ACHN (cell line): ENCODE measurements at regions not wholly inside any gene's neighbourhood (a gene's known extent, or its start where the extent isn't known, plus 50 kb on each side); places are given as distances from the start of the nearest gene placed in this dataset.
"Not testable (repeated sequence)": the region's sequence is repeated elsewhere in the genome, so short reads cannot be mapped to it uniquely, and the experiment has no call there.

Experiments used
- DNase-seq: peaks from one replicate; pipeline ENCODE4 v3.0.0-alpha.2; 2015
- in situ Hi-C: cut with HindIII; loops from 2 replicates; pipeline ENCODE4 v1.10.0; 2017; ENCODE audit warnings: low sequenced_read_pairs, low pct_ligation_motif_present, low pct_unique_long_range_greater_than_20kb

DNA sequence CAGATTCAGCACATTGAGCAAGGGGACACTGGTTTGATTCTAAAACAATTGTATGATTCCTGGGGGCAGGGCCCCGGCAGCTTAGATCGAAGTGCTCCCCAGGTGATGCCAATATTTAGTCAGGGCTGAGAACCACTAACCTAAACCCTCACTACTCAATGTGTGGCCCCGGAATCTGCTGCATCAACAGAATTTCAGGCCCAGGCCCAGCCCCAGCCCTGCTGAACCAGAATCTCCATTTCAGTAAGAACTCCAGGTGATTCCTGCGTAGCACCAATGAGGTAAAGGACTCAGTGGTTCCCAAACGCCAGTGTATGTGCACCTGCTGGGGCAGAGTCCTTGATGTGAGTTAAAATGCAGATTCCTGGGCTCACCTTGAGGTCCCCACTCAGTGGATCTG is 152.8 kb upstream of the KCNG1 start:
- in situ Hi-C loops = no loop called here
- no peak for DNase-seq

- in situ Hi-C loops = no loop called here
- DNase-seq = no peak
Measured at GRCh38 chr20:51175156-51175555, 152.2 kb upstream of the KCNG1 start.

GRCh38 chr20:51174536-51174935 is 151.6 kb upstream of the KCNG1 start:
- in situ Hi-C loops = no loop called here
- DNase-seq = no peak

DNA sequence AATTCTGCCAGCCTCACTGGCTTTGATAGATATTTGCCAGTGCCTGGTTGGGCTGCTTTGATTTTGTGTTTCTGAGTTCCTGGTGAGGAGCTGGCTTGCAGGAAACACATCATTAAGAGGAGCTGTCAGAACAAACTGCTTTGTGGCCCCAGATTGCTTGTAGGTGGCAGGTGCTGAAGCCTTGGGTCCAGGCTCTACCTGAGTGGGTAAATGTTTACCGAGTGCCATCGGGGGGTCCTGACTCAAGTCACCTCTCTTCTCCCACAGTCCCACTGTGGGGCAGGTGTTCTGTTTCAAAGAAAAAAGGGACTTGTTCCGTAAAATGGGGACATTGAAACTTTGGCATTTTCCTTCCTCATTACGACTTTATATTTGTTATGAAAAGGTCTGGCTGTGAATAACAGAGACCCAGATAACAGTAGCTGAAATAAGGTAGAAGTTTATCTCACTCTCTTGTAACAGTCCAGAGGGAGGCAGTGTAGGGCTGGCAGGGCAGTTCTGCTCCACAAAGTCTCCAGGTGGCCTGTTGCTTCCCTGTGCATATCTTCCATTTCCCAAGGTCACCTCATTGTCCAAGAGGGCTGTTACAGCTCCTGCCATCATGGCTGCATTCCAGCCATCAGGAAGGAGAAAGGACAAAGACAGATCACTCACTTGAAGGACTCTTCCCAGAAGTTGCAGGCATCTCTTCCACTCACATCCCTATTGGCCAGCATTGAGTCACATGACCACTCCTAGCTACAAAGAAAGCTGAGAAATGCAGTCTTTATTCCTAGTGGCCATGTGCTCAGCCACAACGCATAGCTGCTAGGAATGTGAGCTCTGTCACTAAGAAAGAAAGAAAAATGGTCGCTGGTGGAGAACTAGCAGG is 149.9 kb upstream of the KCNG1 start:
- DNase-seq = no peak
- in situ Hi-C loops = no loop called here

DNA sequence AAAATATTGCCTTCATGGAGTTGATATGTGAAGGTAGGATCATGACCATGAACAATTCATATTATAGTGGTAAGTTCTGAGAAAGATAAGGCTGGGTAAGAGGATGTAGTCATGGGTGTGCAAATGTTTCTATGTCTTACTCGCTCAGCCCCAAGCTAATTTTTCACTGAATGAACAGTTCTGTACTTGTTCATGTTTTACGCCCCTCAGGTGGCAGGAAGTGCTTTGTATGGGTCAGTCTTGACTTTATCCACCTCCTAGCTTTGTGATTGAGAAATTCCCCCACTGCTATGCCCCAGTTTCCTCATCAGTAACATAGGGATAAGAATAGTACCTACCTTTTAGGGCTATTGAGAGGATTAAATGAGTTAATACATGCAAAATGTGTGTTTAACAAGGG is 148.2 kb upstream of the KCNG1 start:
- in situ Hi-C loops = no loop called here
- DNase-seq = no peak

- no peak for DNase-seq
- in situ Hi-C loops = no loop called here
Measured at GRCh38 chr20:51169813-51170212, 146.9 kb upstream of the KCNG1 start.

- in situ Hi-C loops, DNase-seq: not testable (repeated sequence)
Measured at GRCh38 chr20:51167911-51168310, 145.0 kb upstream of the KCNG1 start.

DNA sequence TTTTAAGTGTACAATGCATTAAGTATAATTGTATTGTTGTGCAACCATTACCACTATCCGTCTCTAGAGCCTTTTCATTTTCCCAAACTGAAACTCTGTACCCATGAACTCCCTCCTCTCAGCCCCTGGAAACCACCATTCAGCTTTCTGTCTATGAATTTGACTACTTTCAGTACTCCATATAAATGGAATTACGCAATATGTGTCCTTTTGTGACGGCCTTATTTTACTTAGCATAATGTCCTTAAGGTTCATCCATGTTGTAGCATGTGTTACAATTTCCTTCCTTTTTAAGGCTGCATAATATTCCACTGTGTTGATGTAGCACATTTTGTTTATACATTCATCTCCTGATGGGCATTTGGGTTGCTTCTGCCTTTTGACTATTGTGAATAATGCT is 143.6 kb upstream of the KCNG1 start:
- no peak for DNase-seq
- in situ Hi-C loops = no loop called here

- in situ Hi-C loops = no loop called here
- DNase-seq = no peak
Measured at GRCh38 chr20:51165131-51165530, 142.2 kb upstream of the KCNG1 start.

DNA sequence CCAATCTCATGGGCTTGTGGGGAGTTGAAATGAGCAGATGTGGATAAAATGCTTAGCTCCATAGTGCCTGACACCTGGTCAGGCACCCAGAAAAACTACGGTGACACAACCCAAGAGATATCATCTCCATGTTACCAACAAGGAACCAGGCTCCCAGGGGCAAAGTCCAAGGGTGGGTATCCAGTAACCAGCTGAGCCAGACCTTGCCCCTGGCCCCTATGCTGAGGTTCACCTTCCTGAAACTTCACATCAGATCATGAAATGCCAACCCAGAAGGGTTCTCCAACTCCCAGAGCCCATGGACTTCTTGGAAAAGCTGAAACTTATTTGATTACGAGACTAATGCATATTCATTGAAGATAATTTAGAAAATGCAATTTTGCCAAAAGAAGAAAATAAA is 141.8 kb upstream of the KCNG1 start:
- DNase-seq = no peak
- in situ Hi-C loops = no loop called here

- no peak for DNase-seq
- in situ Hi-C loops = no loop called here
Measured at GRCh38 chr20:51163996-51164600, 141.2 kb upstream of the KCNG1 start.

GRCh38 chr20:51162015-51162414 is 139.1 kb upstream of the KCNG1 start:
- in situ Hi-C loops = no loop called here
- no peak for DNase-seq

DNA sequence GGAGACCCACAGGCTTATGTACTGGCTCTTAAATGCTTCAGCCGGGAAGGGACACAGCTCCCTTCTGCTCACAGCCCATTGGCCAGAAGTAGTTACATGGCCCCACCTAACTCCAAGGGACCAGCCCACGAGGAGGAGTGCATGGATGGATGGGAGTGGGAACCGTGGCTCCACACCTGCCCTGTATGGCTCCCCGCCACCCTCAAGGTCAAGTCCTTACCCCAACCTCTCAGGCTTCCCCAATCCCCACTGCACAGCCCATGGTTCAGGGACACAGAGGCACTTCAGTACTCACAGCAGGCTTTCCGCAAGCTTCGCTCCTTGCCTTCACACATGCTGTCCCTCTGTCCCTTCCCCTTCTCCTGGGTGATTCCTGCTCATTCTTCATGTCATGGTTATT is 137.9 kb upstream of the KCNG1 start:
- no peak for DNase-seq
- in situ Hi-C loops = no loop called here

DNA sequence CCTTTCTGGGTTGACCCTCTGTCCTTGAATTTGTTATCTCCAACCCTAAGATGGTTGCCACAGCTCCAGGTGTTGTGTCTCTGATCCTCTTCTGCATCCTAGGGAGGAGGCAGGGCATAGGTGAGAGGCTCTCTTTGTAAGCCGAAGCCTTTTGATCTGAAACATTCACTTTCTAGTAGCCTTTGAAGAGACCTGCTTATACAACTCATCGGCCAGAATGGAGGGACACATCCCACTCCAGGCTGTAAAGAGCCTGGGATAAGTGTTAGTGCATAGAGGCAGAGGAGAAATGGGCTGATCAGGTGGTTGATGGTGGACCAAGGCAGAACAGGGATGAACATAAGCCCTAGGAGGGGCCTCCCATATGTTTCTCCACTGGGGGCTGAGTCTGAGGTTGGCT is 137.1 kb upstream of the KCNG1 start:
- in situ Hi-C loops = no loop called here
- DNase-seq = no peak

DNA sequence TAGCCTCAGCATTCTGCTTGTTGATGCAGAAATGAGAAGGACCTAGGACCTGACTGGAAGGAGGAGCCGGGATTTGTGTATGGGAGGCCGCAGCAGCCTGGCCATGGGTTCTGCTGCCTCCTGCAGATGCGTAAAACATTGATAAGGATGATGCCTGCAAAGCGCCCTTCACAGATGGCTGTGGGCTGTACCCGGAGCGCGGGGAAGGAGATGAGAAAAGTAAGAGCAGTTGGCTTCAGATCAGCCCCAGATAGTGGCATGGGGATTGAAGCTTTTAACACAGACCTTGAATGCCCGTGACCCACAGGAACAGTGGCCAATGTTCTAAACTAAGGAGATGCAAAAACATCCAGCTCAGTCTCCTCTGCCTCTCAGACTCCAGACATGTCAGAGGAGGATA is 136.4 kb upstream of the KCNG1 start:
- in situ Hi-C loops = no loop called here

GRCh38 chr20:51158226-51158625 is 135.3 kb upstream of the KCNG1 start:
- DNase-seq = no peak
- in situ Hi-C loops = no loop called here

More for the DNA sequence above, 136.4 kb upstream of the KCNG1 start:
- DNase-seq = no peak

- in situ Hi-C loops = no loop called here
- DNase-seq = no peak
Measured at GRCh38 chr20:51156041-51156982, 133.4 kb upstream of the KCNG1 start.

DNA sequence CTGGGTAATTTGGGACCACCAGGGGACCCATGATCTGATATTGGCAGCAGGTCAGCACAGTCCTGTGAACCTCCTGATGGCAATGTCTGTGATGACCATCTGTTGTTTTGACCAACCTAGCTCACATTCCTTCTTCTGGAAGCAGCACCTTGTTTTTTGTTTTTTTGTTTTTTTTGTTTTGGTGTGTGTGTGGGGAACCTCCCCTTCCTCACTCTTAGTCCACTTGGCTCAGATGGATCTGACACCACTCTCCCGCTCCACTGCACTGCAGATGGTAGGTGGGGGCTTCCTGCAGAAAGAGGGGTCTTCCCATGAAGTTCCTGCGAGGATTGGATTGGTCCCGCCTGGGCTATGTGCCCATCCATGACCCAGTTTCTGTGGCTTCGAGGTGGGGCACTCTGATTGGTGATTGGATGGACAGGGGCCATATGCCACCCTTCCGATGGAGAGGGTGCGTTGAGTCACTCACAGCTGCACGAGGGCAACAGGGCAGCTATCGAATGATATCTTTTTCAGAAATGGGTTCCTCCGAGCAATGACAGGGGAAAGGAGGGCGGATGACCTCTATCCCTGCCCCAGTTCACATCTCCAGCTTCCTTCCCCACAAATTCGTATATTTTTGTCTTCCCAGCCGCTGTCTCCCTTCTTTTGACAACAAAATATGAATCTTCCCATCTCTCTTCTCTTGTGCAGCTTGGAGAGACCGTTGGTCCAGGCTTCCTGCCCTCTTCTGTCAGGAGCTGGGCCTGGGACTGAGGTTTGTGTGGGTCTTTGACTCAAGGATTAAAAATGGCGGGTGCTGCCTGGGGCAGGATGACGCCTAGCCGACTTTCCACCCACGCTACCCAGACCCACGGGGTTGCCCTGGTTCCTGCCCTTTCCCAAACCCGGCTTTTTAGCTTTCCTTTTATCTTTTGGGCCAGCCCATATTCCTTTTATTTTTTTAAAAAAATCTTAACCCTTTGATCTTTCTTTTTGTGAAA is 132.1 kb upstream of the KCNG1 start:
- in situ Hi-C loops = no loop called here
- no peak for DNase-seq
